Prostate gland (tissue), 2 donors: ENCODE measurements at regions not wholly inside any gene's neighbourhood (a gene's known extent, or its start where the extent isn't known, plus 50 kb on each side); places are given as distances from the start of the nearest gene placed in this dataset.

ENCODE experiments used
- POLR2AphosphoS5 ChIP-seq: sonication (generic); formaldehyde crosslinking; IDR thresholded peaks from one replicate; pipeline ENCODE4 v1.6.1; 2017; ENCODE audit warnings: antibody characterized with exemption
- TF ChIP-seq, protein P1 (sequence below), 4 experiments: fragments of 200-600 bp in 2 of 4; fragments of 450-650 bp in 2 of 4; sonication (generic) in 2 of 4; IDR thresholded peaks; 1 replicate in 3 of 4; 2 replicates in 1 of 4; pipeline ENCODE4 v1.5.1; 2016 to 2019; ENCODE audit warnings: antibody characterized with exemption in 4 of 4, mild to moderate bottlenecking in 2 of 4, moderate library complexity in 2 of 4

DNA sequence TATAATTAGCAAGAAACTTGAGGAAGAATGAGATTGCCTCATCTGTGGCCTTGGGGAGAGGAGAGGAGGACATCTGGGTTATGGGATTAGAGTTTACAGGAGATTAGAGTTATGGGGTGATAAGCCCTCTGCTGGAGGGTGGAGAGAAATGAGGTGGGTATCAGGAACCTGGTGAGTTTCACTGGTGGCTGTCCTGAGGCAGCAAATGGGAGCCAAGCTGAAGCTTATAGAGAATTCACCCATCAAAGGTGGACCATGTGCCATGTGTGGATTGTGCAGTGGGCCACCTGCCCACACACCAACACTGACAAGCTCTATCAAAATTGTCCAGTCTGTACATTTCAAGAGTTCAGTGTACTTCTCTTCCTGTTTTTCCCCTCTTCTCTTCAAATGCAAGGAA, 135.3 kb downstream of the AEBP2 start:
- TF ChIP-seq, protein P1, sequence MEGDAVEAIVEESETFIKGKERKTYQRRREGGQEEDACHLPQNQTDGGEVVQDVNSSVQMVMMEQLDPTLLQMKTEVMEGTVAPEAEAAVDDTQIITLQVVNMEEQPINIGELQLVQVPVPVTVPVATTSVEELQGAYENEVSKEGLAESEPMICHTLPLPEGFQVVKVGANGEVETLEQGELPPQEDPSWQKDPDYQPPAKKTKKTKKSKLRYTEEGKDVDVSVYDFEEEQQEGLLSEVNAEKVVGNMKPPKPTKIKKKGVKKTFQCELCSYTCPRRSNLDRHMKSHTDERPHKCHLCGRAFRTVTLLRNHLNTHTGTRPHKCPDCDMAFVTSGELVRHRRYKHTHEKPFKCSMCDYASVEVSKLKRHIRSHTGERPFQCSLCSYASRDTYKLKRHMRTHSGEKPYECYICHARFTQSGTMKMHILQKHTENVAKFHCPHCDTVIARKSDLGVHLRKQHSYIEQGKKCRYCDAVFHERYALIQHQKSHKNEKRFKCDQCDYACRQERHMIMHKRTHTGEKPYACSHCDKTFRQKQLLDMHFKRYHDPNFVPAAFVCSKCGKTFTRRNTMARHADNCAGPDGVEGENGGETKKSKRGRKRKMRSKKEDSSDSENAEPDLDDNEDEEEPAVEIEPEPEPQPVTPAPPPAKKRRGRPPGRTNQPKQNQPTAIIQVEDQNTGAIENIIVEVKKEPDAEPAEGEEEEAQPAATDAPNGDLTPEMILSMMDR (IDR thresholded peaks at IDR 0.05): no peak
- no peak for TF ChIP-seq POLR2AphosphoS5
